Testis (tissue), 2 donors: ENCODE measurements at regions not wholly inside any gene's neighbourhood (a gene's known extent, or its start where the extent isn't known, plus 50 kb on each side); places are given as distances from the start of the nearest gene placed in this dataset.

Experiments used
- DNase-seq: peaks from one replicate; pipeline ENCODE4 v3.0.0-alpha.2; 2019
- H3K27ac ChIP-seq, 2 donors: fragments of 200-600 bp; sonication (generic); one replicate each; pipeline ENCODE4 v1.5.1; 2019
- H3K27me3 ChIP-seq: fragments of 200-600 bp; sonication (generic); one replicate; pipeline ENCODE4 v1.5.1; 2019
- H3K36me3 ChIP-seq: fragments of 200-600 bp; sonication (generic); one replicate; pipeline ENCODE4 v1.5.1; 2017; ENCODE audit warnings: low read depth; ENCODE audit errors: missing control alignments
- H3K4me1 ChIP-seq: fragments of 200-600 bp; sonication (generic); one replicate; pipeline ENCODE4 v1.5.1; 2019
- H3K4me3 ChIP-seq, 2 donors: fragments of 200-600 bp; sonication (generic); one replicate each; pipeline ENCODE4 v1.5.1; 2017 to 2019
- H3K9me3 ChIP-seq: fragments of 200-600 bp; sonication (generic); one replicate; pipeline ENCODE4 v1.5.1; 2017
- POLR2A ChIP-seq: fragments of 450-650 bp; IDR thresholded peaks from one replicate; pipeline ENCODE4 v1.6.1; 2017; ENCODE audit warnings: antibody characterized with exemption, mild to moderate bottlenecking, moderate library complexity
- WGBS, 2 donors: methylation state at CpG; one replicate each; pipeline ENCODE4 v1.1.5; 2018; 5-methylcytosine and 5-hydroxymethylcytosine counted together
- intact Hi-C: fragments of 100-400 bp; cut with DNase I; formaldehyde crosslinking; loops from one replicate; pipeline ENCODE4 v1.15.1; 2023; ENCODE audit warnings: low total_unique reads
- TF ChIP-seq, protein P1 (sequence below), 3 experiments: fragments of 450-650 bp in 2 of 3; fragments of 200-600 bp in 1 of 3; sonication (generic) in 1 of 3; IDR thresholded peaks; one replicate each; pipeline ENCODE4 v1.5.1; 2016 to 2019; ENCODE audit warnings: antibody characterized with exemption in 3 of 3, mild to moderate bottlenecking in 2 of 3, moderate library complexity in 1 of 3

DNA sequence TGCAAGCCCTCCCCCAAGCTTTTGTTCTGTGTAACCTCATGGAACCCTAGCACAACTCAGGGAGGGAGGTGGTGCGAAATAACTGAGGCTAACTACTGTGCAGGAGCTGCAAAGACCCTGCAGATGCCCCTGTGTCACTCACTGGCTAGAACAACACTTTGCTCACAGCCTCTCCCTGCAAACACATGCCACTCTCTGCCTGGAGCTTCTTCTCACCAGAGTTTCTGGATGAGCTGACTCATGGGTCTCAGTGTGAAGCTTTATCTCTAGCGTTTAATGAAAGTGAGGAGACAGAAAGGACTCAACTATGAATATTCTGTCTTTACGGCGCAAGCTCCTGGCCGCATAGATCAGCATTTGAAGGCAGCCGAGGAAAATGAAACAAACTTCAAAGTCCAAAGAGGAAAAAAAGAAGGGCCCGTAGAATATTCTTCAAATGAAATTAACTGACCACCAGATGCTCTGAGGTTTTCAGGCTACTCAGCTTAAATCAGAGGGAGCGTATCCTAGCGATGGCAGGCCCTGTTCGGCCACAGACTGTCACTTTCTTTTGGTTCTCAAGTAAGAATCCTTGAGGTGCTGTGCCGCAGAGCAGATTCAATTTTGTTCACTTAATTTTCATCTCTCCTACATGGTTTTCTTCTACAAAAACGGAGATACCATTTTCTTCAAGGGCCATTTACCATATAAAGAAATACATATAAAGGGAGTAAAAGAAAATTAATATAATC is 77.7 kb upstream of the TAS2R1 start:
- TF ChIP-seq, protein P1, sequence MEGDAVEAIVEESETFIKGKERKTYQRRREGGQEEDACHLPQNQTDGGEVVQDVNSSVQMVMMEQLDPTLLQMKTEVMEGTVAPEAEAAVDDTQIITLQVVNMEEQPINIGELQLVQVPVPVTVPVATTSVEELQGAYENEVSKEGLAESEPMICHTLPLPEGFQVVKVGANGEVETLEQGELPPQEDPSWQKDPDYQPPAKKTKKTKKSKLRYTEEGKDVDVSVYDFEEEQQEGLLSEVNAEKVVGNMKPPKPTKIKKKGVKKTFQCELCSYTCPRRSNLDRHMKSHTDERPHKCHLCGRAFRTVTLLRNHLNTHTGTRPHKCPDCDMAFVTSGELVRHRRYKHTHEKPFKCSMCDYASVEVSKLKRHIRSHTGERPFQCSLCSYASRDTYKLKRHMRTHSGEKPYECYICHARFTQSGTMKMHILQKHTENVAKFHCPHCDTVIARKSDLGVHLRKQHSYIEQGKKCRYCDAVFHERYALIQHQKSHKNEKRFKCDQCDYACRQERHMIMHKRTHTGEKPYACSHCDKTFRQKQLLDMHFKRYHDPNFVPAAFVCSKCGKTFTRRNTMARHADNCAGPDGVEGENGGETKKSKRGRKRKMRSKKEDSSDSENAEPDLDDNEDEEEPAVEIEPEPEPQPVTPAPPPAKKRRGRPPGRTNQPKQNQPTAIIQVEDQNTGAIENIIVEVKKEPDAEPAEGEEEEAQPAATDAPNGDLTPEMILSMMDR (IDR thresholded peaks at IDR 0.05): no peak
- TF ChIP-seq POLR2A: no peak
- intact Hi-C loops: no loop called here
- no peak for DNase-seq
- H3K9me3 ChIP-seq: no peaks in the 10 kb centered on the region
- H3K4me1 ChIP-seq: no peaks in the 10 kb centered on the region
- 82 to 87% methylated on average over 12 of the region's 12 CpGs for WGBS, 2 donors
- no peak overlapping the region for H3K27ac ChIP-seq
- H3K36me3 ChIP-seq: no peaks in the 10 kb centered on the region
- H3K4me3 ChIP-seq: no peak overlapping the region
- no peaks in the 10 kb centered on the region for H3K27me3 ChIP-seq

DNA sequence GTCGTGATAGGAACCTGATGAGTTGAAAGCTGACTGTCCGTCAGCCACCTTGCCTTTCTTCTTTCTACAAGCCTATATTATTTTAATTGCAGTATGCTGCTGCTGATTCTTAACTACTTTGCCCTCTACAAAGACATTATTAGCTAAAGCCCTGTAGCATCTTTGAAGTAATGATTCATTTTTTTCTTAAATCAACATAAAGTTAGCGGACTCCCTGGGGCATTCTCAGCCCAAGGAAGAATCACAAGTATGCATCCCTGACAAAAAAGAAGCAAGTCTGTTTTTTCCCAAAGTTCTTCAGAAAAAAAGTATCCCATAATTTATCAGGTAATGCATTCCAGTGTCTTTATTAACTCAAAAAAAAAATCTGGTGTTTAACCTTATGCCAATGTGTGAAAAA is 69.5 kb upstream of the TAS2R1 start:
- no peak for DNase-seq
- intact Hi-C loops: no loop called here
- Histone ChIP-seq H3K36me3 (no peaks in the 10 kb centered on the region), H3K4me1 (no peaks in the 10 kb centered on the region), H3K27ac (no peak overlapping the region), H3K27me3 (no peaks in the 10 kb centered on the region), H3K9me3 (no peaks in the 10 kb centered on the region), H3K4me3 (no peak overlapping the region)
- whole genome bisulfite sequencing, 2 donors: 52 to 65% methylated on average over 3 of the region's 3 CpGs
- TF ChIP-seq, protein P1 (IDR thresholded peaks at IDR 0.05): no peak
- no peak for TF ChIP-seq POLR2A

DNA sequence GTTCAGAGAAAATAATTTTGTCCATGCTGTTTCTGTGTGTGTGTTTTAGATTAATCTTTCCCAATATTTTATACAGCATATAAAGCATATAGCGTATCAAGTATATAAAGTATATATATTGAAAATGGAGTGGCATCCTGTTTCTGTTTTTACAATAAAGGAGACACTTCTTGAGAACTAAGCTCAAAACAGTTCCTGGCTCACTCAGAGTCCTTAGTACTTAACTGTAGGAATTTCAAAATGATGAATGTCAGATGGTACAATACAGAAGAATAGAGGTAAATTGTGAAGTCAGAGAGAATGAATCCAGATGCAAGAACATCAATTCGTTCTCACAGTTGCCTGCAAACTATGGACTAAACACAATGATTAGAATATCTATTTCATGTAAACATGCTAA is 68.7 kb upstream of the TAS2R1 start:
- no peaks in the 10 kb centered on the region for H3K4me1 ChIP-seq
- no peak for DNase-seq
- WGBS, 2 donors: 87 to 92% methylated on average over 2 of the region's 2 CpGs
- H3K9me3 ChIP-seq: no peaks in the 10 kb centered on the region
- TF ChIP-seq, protein P1 (IDR thresholded peaks at IDR 0.05): no peak
- TF ChIP-seq POLR2A: no peak
- intact Hi-C loops: no loop called here
- H3K4me3 ChIP-seq: no peak overlapping the region
- H3K27me3 ChIP-seq: no peaks in the 10 kb centered on the region
- no peak overlapping the region for H3K27ac ChIP-seq
- no peaks in the 10 kb centered on the region for H3K36me3 ChIP-seq

DNA sequence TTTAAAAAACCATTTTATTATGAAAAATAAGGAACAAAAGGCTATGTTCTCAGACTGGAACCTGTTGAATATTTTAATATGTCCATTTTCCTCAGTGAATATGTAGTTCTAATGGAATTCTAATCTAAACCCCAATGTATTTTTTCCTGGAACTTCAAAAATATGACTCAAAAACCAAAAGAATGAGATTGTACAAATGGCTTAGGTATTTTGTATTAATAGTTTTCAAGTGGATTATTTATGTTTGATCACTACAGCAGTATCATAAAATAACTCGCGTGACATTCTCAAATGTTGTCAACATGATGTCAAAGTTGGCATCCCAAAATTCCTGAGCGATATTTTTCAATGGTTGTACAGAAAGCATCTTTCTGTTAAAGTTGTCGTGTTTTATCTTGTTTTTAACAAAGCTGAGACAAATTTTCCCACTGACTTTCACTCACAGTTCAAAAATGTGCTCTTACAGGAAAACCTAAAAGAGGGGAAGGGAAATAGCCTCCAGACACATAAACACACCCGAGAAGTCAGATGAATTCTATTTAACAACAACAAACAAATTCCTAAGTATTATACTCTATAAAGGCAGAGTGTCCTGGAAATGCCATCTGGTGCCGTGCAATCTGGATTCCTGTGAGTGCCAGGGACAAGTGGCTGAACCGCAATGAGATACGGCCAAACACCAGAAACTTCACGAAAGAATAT is 68.1 kb upstream of the TAS2R1 start:
- Histone ChIP-seq H3K27me3 (no peaks in the 10 kb centered on the region), H3K9me3 (no peaks in the 10 kb centered on the region), H3K4me3 (no peak overlapping the region), H3K36me3 (no peaks in the 10 kb centered on the region), H3K27ac (no peak overlapping the region), H3K4me1 (no peaks in the 10 kb centered on the region)
- 83 to 85% methylated on average over 9 of the region's 9 CpGs for WGBS, 2 donors
- TF ChIP-seq POLR2A: no peak
- TF ChIP-seq, protein P1 (IDR thresholded peaks at IDR 0.05): no peak
- no peak for DNase-seq
- intact Hi-C loops: no loop called here
